HG02938 (cell line): ENCODE measurements at regions not wholly inside any gene's neighbourhood (a gene's known extent, or its start where the extent isn't known, plus 50 kb on each side); places are given as distances from the start of the nearest gene placed in this dataset.

Experiments used
- ATAC-seq: cut with Tn5 transposase; IDR thresholded peaks from one replicate; pipeline ENCODE4 v1.9.1; 2021; ENCODE audit warnings: mild to moderate bottlenecking, moderate library complexity; ENCODE audit not compliant: unreplicated experiment

GRCh38 chr13:85544756-85545155 lies 254.5 kb downstream of the SLITRK6 start:
- no peak for ATAC-seq

- ATAC-seq: no peak
Measured at GRCh38 chr13:85543144-85543543, 256.1 kb downstream of the SLITRK6 start.

DNA sequence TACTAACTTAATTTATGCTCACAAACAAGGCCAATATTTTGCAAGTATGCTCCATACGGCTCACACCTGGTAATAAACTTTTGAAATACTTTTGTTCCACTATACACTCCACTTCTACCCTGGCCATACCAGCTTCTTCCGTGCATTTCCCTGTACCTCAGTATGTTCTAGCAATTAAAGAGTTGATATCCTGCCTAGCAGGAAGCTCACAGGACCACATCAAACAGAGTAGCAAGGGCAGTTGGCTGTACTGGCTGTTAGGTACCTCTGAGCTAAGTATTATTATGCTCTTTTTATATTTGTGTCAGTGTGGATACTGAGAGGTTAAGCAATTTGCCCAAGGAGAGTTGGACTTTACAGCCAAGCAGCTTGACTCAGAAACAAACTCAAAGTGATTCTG lies 257.7 kb downstream of the SLITRK6 start:
- ATAC-seq: no peak

DNA sequence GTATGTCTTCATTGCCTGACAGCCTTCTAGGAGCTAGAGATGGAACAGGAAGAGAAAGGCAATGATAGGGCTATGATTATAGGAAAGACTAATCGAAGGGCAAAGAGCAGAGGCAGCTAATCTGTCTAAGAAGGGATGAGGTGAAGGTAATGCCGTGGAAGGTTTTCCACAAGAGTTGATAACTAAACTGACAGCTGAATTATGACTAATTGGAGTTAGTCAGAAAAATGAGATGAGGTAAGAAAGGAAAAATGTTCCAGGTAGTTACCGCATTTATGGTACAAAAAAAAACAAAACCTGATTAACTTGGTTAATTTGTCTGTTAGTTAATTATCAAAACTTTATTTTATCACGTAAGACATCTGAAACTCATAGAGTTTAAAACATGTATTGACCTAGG lies 260.3 kb downstream of the SLITRK6 start:
- ATAC-seq: no peak

DNA sequence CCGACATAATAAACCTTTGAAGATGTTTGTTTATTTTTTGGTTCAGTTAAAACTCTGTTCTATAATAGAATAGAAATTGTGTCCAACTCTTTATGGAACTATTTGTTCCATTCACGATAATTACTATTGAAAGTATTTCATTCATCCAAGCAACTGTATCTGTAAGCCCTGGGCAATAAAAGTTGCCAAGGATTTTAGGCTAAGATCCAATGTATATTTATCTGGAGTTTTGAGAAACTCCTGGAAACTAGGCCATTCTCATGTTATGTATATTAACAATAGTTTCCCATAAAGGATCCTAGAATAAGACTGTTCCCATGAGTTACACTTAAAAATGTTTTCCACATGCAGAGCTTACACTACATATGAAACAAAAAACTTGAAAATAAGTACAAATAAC lies 261.6 kb downstream of the SLITRK6 start:
- ATAC-seq: no peak

GRCh38 chr13:85536706-85537105 lies 262.5 kb downstream of the SLITRK6 start:
- no peak for ATAC-seq

DNA sequence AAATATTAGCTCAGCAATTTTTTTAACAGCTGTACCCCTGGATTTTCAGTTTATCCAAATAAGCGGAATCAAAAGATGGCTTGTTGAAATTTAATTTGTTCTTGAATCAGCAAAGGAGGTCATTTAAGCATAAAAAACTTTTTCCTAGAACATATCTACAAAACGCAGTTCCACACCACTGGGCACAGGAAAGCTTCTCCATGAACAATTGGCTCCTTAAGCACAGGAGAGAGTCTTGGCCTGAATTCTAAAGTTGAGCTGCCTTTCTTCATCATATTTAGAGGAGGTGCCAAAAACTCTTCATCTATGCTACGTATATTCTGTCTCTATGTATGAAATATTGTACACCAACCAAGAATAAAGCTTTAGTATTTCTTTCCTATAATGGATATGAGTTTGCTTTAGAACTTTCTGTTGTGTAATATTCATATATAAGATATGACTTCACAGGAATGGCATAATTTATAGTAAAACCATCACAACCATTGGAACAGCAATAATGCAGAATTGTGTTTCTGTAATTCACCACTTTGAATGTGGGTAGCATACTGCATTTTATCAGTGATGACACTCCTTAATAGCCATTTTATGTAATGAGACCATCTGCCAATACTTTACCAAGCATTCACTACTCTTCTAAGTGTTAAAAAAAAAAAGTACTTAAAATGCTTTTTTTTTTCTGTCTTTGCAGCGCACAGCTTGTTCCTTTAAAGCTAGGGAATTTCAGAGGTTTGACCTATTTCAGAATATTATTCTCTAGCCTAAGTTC lies 263.7 kb downstream of the SLITRK6 start:
- no peak for ATAC-seq

DNA sequence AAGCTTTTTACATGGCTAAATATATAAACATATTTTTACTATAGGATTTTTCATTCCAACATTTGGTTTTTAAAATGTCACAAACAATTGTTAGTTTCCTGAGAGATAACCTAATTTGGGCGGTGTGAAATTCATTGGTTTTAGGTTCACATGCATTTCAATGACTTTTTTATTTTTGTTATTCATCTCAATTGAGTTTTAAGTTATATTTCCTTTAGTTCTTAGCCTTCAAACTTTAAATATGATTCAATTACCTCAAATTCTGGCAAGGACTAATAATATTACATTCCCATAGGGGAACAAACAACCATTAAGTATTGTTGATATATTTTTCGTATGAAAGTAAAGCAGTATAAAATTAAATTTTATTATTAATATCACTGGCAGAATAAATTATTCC lies 265.3 kb downstream of the SLITRK6 start:
- no peak for ATAC-seq

DNA sequence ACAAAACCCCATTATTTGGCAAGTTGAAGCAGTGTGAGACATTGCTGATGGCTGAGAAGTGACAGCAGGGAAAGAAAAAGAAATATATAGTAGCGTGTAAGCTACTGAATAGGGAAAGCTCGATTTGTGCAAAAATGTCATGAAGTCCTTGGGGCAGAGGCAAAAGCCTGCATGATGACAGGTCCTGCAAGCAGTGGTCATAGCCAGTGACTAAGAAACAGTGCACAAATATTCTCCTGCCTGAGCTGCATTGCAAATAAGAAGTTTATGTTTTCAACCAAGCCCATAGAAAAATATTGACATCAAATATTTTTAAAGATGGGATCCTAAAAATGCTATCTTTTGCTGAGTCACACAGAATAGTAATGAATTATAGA lies 270.0 kb downstream of the SLITRK6 start:
- no peak for ATAC-seq

DNA sequence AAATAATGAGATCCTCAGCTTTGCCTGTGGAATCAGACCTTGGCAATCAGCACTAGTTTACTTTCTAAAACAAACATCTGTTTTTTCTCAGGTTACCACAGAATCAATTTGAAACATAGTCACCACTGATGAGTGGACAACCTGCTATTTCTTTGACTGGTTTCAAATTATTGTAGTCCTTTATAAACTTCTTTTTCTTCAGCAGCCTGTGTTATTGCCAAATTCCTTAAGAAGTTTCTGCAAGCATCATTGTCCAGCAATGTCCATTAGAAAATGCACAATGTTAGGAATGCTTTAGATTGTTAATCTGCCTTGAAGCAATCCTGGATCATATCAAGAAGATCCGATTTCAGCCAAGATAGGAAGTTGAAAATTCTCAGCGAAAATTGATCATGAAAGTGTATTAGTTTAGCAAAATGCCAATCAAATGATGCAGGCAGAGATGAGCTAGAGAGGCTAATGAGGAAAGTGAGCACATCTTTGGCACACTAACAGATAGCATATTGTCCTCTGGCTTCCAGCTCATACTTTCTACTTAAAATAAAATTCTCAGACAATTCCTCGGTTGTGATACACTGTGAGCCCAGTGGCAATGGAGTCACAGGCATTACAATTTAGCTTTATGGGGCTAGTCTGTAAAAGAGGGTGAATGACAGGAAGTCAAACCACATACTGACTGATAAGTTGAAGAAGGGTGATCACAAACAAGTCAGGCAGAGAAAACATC lies 270.6 kb downstream of the SLITRK6 start:
- no peak for ATAC-seq

DNA sequence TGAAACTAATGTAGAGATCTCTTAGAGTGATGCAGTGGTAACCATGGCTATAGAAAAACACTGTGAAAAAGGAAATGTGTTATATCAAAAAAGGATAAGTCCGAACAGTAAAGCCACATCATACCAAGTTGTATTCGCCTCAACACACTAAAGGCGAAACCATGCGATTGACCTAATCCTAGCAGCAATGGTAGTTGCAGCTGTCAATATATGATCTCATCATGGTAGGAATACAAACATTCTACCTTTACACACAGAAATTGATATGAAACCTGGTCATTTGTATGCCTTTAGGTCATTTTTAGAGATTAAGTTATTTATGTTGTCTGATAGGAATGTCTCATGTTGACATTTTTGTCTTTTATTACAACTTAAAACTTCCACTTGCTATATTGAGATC lies 271.9 kb downstream of the SLITRK6 start:
- ATAC-seq: no peak

DNA sequence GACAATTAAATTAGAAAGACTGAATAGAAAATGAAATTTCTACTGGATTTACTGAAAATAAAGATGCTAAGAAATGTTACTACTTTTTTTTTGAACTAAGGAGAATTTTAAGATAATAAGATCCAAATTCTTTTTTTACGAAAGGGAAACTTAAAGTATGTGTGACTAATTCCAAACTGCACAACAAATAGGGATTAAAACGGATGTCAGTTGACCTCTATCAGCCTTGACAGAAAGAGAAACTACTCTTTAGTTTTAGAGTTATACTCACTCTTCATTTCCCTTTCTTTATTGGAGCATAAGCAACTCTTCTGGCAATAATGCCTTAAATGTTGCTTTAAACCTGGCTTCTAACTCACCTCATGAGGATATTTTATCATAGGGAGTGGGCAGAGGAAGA lies 273.8 kb downstream of the SLITRK6 start:
- no peak for ATAC-seq

GRCh38 chr13:85521657-85522056 lies 277.6 kb downstream of the SLITRK6 start:
- ATAC-seq: no peak

DNA sequence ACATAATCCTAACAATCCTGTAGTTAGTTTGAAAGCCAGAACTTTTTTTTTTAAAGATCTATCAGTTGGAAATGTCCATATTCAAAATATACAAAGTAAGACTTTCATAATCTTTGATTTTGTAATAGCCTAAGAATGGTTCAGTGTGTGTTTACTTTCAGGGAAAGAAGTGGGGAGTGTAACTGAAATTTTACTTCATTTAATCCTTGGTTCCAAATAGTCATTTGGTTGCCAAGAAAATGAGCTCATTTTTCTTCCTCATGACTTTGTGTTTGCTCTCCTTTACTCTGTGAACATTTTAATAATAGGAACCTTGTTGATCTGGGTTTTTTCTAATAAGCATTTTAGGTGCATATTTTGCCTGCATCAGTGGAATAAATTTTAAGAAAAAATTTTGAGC lies 278.8 kb downstream of the SLITRK6 start:
- no peak for ATAC-seq

DNA sequence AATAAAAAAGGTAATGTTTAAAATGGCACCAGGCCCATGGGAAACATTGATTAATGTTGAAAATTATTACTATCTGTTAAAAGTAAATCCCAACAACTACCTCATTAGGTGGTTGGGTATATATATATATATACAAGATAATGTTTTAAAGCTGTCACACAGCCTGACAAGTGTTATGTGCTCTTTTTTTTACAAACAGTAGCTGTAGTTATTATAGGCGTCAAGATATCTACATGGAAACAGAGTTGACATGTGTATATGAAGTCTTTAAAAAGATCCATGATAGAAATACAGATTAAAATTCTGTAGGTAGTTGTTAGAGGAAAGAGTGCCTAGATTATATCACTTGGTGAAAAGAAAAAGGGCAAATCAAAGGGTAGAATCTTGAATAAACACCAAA lies 279.9 kb downstream of the SLITRK6 start:
- no peak for ATAC-seq

- no peak for ATAC-seq
Measured at GRCh38 chr13:85512421-85512820, 286.8 kb downstream of the SLITRK6 start.

DNA sequence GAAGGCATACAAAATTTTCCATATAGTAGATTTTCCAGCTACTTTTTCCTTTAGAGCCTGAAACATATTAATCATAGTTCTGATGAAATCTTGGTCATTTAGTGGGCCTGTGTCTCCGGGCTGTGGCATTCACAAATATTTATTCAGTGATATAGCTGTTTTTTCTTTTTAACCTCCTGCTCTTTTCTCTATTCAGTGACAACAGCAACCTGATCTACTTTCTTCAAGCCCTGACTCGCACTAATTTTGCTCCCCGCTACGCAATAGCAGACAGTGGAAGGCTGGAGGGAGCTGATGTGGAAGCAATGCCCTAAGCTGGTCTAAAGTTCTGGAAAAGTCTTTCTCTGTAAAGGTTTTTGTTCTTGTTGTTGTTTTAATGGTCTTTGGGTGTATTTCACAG lies 289.7 kb downstream of the SLITRK6 start:
- no peak for ATAC-seq

DNA sequence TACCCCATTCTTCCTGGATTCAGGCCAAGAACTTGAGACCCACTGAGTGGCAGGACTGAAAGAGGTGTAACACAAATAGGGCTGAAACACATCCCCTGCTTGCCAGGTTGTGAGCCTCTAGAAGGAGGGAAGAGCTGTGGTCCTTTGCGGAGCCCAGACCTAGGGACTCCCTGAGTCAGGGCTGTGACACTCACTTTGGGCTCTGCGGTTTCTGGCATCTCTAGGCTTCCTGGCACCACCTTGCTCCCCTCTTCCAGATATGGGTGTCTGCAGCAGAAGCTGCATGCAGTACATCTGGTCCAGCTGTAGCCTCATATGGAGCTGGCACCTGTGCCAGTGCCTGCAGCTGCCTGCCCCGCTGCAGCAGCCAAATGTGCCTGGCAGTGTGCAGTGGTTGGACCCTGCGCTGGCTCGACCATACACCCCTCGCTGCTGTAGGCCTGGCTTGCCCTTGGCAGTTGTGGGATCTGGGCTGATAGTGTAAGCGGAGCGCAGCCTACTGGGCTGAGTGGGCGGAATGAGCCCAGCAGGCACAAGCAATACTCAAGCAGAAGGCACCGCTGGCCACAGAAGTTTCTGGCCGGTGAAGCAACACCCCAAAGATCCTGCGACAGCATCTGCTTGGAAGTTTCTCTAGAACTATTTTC lies 290.4 kb downstream of the SLITRK6 start:
- ATAC-seq: no peak

DNA sequence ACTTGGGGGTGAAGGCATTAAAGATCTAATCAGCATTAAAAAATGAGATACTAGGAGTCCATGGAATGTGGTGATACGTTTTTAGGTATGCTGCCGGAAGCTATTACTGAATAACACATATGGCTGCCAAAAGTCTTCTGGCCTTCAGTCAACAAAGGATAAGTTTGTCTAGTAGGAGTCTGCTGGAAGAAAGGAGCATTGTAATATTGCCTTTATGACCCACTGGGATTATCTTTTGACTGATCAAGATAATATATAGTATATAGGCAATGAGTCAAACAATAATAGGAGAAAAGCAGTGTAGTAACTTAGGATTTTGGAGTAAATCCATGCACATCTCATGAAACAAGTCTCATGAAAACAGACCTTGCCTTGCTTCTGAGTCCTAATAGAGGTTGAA lies 295.4 kb downstream of the SLITRK6 start:
- ATAC-seq: no peak

DNA sequence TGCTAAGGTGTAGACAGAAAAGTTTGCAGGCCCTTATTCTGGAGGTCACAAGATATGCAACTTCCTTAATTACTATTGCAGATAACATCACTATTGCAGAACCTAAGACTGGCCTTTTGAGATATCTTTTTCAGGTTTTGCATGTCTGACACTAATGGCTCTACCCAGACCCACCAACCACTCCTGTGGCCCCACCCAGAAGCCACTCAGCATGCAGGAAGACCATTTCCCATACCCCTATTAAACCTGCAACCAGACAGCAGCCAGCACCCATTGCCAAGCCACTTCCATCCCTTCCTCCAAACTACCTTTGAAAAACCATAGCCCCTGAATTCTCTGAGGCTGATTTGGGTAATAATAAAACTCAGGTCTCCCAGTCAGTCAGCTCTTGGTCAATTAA lies 297.6 kb downstream of the SLITRK6 start:
- ATAC-seq: no peak

- no peak for ATAC-seq
Measured at GRCh38 chr13:85500696-85501256, 298.4 kb downstream of the SLITRK6 start.

GRCh38 chr13:85498774-85499173 lies 300.4 kb downstream of the SLITRK6 start:
- ATAC-seq: no peak
